ENCODE measurements at regions not wholly inside any gene's neighbourhood (a gene's known extent, or its start where the extent isn't known, plus 50 kb on each side); places are given as distances from the start of the nearest gene placed in this dataset.

GRCh38 chr7:17713584-17713983, 226.7 kb downstream of the SNX13 start:
- 45 to 80% methylated on average over 1 of the region's 1 CpG for WGBS, 2 donors
- DNase-seq (ENCODE audit: low spot score in 2 of 2) = no peak
- intact Hi-C loops (cut with DNase I; ENCODE audit: low total_unique reads) = no loop called here
- TF ChIP-seq POLR2A (IDR thresholded peaks at IDR 0.05) (no peak), CTCF (IDR thresholded peaks at IDR 0.05) (no peak)
- no peak overlapping the region for H3K4me3 ChIP-seq (ENCODE audit: low read depth, poor library complexity, severe bottlenecking)

- intact Hi-C loops (cut with DNase I; ENCODE audit: low total_unique reads) = no loop called here
- WGBS, 2 donors = 67 to 89% methylated on average over 2 of the region's 2 CpGs
These were observed 223.5 kb downstream of the SNX13 start for GRCh38 chr7:17716816-17717215.

GRCh38 chr7:17719998-17720397, 220.3 kb downstream of the SNX13 start:
- DNase-seq (ENCODE audit: low spot score in 2 of 2) = no peak
- intact Hi-C loops (cut with DNase I; ENCODE audit: low total_unique reads) = no loop called here
- H3K4me3 ChIP-seq (ENCODE audit: low read depth, poor library complexity, severe bottlenecking) = no peak overlapping the region
- WGBS, 2 donors = 76 to 78% methylated on average over 5 of the region's 5 CpGs
- TF ChIP-seq POLR2A (IDR thresholded peaks at IDR 0.05) = no peak
- no peak for TF ChIP-seq CTCF (IDR thresholded peaks at IDR 0.05)

More at GRCh38 chr7:17716816-17717215, 223.5 kb downstream of the SNX13 start:
- no peak overlapping the region for H3K4me3 ChIP-seq (ENCODE audit: low read depth, poor library complexity, severe bottlenecking)
- DNase-seq (ENCODE audit: low spot score in 2 of 2) = no peak
- TF ChIP-seq CTCF (IDR thresholded peaks at IDR 0.05) = no peak
- TF ChIP-seq POLR2A (IDR thresholded peaks at IDR 0.05) = no peak

GRCh38 chr7:17721736-17722285, 218.5 kb downstream of the SNX13 start:
- DNase-seq (ENCODE audit: low spot score in 2 of 2) = no peak
- intact Hi-C loops (cut with DNase I; ENCODE audit: low total_unique reads) = no loop called here
- H3K4me3 ChIP-seq (ENCODE audit: low read depth, poor library complexity, severe bottlenecking) = no peak overlapping the region
- no peak for TF ChIP-seq POLR2A (IDR thresholded peaks at IDR 0.05)
- TF ChIP-seq CTCF (IDR thresholded peaks at IDR 0.05) = no peak

GRCh38 chr7:17722798-17723197, 217.5 kb downstream of the SNX13 start:
- H3K4me3 ChIP-seq (ENCODE audit: low read depth, poor library complexity, severe bottlenecking) = no peak overlapping the region
- DNase-seq (ENCODE audit: low spot score in 2 of 2) = no peak
- TF ChIP-seq CTCF (IDR thresholded peaks at IDR 0.05) (no peak), POLR2A (IDR thresholded peaks at IDR 0.05) (no peak)
- intact Hi-C loops (cut with DNase I; ENCODE audit: low total_unique reads) = no loop called here
- WGBS, 2 donors = 68 to 73% methylated on average over 2 of the region's 2 CpGs

- TF ChIP-seq CTCF (IDR thresholded peaks at IDR 0.05) (no peak), POLR2A (IDR thresholded peaks at IDR 0.05) (no peak)
- 22 to 33% methylated on average over 2 of the region's 2 CpGs for WGBS, 2 donors
- intact Hi-C loops (cut with DNase I; ENCODE audit: low total_unique reads) = no loop called here
- no peak for DNase-seq (ENCODE audit: low spot score in 2 of 2)
- no peak overlapping the region for H3K4me3 ChIP-seq (ENCODE audit: low read depth, poor library complexity, severe bottlenecking)
These were observed 214.5 kb downstream of the SNX13 start for GRCh38 chr7:17725821-17726220.
